Activated T-helper 1 cell treated with anti-CD3 and anti-CD28 coated beads, Interleukin-12 subunit alpha, Interleukin-12 subunit beta, Interleukin-2, Interleukin-4 antibody, amounts not matched to agents 30 ng/mL and 10 ng/mL and 1 ng/mL, durations not matched to agents 14 hours and 24 hours and 36 hours (primary cell): ENCODE measurements at regions not wholly inside any gene's neighbourhood (a gene's known extent, or its start where the extent isn't known, plus 50 kb on each side); places are given as distances from the start of the nearest gene placed in this dataset.

Source experiments
- DNase-seq: peaks from one replicate; pipeline ENCODE4 v3.0.0; 2021; ENCODE audit warnings: low spot score
- H3K27ac Mint-ChIP-seq: one replicate; pipeline ENCODE4 v1.8.0; 2021; ENCODE audit warnings: mild to moderate bottlenecking, mixed read lengths
- H3K27me3 Mint-ChIP-seq: one replicate; pipeline ENCODE4 v1.8.0; 2022; ENCODE audit warnings: mild to moderate bottlenecking, moderate library complexity, mixed read lengths; ENCODE audit not compliant: insufficient read depth
- H3K36me3 Mint-ChIP-seq: one replicate; pipeline ENCODE4 v1.8.0; 2021; ENCODE audit warnings: low read depth, mixed read lengths
- H3K4me1 Mint-ChIP-seq: one replicate; pipeline ENCODE4 v1.8.0; 2021; ENCODE audit warnings: low read depth, mixed read lengths
- H3K4me3 Mint-ChIP-seq: one replicate; pipeline ENCODE4 v1.8.0; 2021; ENCODE audit warnings: mild to moderate bottlenecking, moderate library complexity, mixed read lengths
- H3K9me3 Mint-ChIP-seq: one replicate; pipeline ENCODE4 v1.8.0; 2021; ENCODE audit warnings: mixed read lengths
- intact Hi-C: fragments of 100-400 bp; cut with micrococcal nuclease; formaldehyde crosslinking; loops from one replicate; pipeline ENCODE4 v1.15.1; 2024

DNA sequence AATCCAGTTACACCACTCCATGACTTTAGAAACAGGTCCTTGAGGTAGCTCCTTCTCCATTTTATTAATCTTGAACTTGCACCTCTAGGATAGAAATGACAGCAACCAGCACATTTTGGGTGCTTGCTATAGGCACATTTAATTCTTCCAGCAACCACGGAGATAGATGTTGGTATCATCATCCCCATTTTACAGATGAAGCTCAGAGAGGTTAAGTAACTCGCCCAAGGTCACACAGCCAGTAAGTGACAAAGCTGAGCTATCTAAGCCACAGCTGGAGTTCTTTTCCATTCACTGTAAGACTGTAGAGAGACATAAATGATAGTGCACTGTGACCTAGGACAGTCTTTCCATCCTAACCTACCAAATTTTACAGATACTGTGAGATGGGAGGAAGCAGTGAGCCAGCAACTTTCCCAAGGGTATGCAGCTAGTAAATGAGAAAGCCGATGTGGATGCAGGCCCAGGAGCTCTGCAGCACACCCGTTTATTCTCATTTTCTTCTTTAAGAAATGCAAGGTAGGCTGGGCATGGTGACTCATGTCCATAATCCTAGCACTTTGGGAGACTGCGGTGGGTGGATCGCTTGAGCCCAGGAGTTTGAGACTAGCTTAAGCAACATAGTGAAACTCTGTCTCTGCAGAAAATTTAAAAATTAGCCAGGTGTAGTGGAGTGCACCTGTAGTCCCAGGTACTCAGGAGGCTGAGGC is 103.2 kb downstream of the TBX5 start:
- Mint-ChIP-seq H3K27me3 (no peaks in the 10 kb centered on the region), H3K4me3 (no peak overlapping the region), H3K9me3 (no peaks in the 10 kb centered on the region), H3K36me3 (no peaks in the 10 kb centered on the region), H3K27ac (no peak overlapping the region), H3K4me1 (no peaks in the 10 kb centered on the region)
- intact Hi-C loops, result no loop called here
- no peak for DNase-seq

DNA sequence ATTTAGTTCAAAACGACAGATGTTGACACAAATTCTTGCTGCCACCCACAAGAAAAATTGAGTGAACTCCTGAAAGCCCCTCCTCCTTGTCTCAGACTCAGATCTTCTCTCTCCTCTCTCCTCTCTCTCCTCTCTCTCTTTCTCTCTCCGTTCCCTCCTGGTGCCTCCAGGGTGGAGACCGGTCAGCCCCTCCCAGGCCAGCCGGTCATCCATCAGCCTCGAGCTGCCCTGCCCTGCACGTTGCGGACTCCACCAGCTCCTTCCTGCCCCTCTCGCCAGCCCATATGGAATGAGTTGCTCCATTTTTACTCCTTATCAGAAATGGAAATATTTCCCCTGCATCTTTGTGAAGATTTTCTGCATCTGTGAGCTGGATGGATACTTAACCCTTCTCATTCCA is 103.8 kb downstream of the TBX5 start:
- Mint-ChIP-seq H3K27me3 (no peaks in the 10 kb centered on the region), H3K4me3 (no peak overlapping the region)

DNA sequence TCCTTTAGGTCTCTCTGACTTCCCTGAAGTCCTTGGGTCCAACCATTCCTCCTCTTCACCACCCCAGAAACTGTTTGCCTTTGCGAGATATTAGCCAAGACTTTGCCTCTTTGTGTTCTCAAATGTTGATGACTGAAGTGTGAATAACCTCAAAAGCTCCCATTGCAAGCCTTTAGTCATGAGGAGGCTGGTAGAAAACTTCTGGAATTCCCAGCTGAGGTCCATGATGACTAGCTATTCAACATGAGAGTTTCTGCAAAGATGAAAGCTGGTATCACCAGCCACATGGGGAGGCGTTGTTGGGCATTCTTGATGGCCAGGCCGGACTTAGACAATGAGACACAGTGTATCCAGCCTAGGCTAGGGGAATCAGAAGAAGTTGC is 111.7 kb downstream of the TBX5 start:
- Mint-ChIP-seq H3K4me1 (no peaks in the 10 kb centered on the region), H3K4me3 (no peak overlapping the region), H3K9me3 (no peaks in the 10 kb centered on the region), H3K27me3 (no peaks in the 10 kb centered on the region), H3K36me3 (no peaks in the 10 kb centered on the region), H3K27ac (no peak overlapping the region)
- DNase-seq, result no peak
- intact Hi-C loops, result no loop called here

More for the DNA sequence above, 103.8 kb downstream of the TBX5 start:
- DNase-seq, result no peak
- intact Hi-C loops, result no loop called here
- no peaks in the 10 kb centered on the region for H3K4me1 Mint-ChIP-seq
- H3K27ac Mint-ChIP-seq, result no peak overlapping the region
- H3K9me3 Mint-ChIP-seq, result no peaks in the 10 kb centered on the region
- H3K36me3 Mint-ChIP-seq, result no peaks in the 10 kb centered on the region

DNA sequence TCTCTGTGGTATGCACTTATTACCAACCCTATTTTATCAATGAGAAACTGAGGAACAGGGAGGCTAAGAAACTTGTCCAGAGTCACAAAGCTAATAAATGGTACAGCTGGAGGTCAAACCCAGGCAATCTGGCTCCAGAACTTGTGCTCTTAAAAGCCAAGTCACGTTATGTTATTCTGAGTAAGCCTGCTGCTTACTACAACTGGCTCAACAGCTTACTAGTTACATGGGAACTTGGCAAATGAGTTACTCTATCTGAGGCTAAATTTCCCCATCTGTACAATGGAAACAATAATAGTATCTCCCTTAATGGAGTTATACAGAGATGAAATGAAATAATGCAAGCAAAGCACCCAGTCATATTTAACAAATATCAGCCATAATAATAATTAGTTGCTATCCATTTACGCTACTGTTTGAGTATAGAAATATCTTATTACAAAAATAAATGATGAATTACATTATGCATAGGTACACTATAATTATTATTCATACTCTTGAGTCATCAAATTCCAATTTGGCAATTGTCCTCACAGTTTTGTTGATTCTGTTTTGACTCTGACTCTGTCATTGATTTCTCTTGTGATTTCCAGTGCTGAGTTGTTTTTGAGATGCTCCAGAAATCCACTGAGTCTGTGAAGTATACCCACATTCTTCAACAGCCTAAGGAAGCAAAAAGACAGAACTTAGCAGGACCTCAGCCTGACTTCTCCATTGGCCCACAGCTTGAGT is 112.2 kb downstream of the TBX5 start:
- Mint-ChIP-seq H3K27me3 (no peaks in the 10 kb centered on the region), H3K27ac (no peak overlapping the region), H3K4me1 (no peaks in the 10 kb centered on the region), H3K4me3 (no peak overlapping the region), H3K9me3 (no peaks in the 10 kb centered on the region), H3K36me3 (no peaks in the 10 kb centered on the region)
- intact Hi-C loops, result no loop called here
- no peak for DNase-seq

DNA sequence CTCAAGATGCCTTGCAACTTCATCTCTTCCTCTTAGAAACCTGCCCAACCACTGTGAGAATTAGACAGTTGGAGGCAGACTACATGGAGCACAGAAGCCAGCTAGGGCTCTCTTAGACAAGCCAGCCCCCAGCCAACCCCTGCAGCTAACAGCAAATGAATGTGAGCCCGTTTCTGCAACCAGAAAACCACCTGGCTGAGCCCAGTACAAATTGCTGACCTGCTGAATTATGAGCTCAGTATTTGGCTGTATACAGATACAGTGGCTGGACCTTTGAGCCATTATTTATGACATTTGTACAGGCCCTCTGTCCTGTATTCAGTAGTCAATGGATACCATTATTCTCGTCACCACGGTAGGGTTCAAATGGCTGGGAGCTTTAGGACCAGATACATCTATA is 112.9 kb downstream of the TBX5 start:
- H3K4me3 Mint-ChIP-seq, result no peak overlapping the region
- no peak overlapping the region for H3K27ac Mint-ChIP-seq
- H3K36me3 Mint-ChIP-seq, result no peaks in the 10 kb centered on the region
- intact Hi-C loops, result no loop called here
- H3K9me3 Mint-ChIP-seq, result no peaks in the 10 kb centered on the region
- no peaks in the 10 kb centered on the region for H3K27me3 Mint-ChIP-seq
- DNase-seq, result no peak
- no peaks in the 10 kb centered on the region for H3K4me1 Mint-ChIP-seq

DNA sequence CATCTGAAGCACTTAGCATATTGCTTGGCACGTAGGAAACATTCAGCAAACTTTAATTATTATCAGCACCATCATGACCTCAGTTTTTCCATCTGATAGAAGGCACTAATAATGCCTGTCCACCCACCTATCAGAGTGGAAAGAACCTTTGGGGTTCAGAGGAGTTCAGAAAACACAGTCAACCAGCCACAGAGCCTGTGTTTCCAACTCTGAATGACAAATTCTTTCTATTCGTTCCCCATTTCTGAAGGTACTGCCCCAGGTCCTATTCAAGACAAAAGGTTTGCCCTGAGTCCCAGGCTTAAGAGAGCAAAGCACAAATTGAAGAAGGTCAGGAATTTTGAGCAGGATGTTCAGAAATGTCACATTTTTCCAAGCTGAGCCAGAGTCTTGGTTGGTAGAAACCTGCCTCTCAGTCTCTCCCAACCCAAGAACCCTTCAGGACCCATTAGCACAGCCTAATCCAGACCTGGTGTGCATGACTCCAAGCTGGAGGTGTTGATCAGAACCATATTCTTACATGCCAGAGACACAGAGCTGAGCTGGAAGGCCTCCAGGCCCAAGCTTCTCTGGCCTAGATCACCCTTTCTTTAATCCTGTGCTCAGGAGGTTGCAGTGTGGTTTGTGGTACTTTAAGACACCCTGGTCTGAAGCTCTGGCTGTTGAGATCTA is 114.4 kb downstream of the TBX5 start:
- H3K4me3 Mint-ChIP-seq, result no peak overlapping the region

DNA sequence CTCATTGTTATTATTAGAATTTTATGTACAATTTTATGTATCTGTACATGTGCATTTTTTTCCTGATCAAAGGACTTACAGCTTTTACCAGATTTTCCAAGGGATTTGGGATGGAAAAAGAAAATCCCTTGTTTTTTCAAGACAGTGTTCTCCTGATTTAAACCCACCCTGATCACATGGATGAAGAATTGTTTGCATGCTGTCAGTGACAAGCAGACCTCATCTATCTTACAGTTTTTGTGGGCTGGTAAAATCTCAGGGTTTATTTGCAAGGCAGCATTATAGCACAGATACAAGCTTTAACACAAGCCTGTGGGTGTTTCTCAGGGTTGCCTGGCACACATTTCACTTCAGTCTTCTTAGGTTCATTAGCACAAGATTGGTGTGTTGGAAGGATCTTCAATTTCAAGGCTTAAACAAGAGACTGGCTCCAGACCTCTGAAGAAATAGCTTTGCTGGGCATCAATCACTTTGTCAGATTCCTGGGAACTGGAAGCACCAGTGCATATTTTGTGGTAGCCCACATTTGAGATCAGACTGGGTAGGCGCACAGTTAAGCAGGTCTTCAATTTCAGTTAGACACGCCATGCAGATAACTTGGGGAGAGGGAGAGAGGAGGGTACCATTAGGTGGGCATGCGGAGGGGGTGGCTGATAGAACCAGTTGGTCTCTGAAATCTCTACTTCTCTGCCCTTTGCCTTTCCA is 118.0 kb downstream of the TBX5 start:
- no peaks in the 10 kb centered on the region for H3K27me3 Mint-ChIP-seq
- intact Hi-C loops, result no loop called here
- H3K27ac Mint-ChIP-seq, result no peak overlapping the region
- DNase-seq, result no peak
- no peak overlapping the region for H3K4me3 Mint-ChIP-seq
- H3K9me3 Mint-ChIP-seq, result no peaks in the 10 kb centered on the region
- no peaks in the 10 kb centered on the region for H3K4me1 Mint-ChIP-seq
- no peaks in the 10 kb centered on the region for H3K36me3 Mint-ChIP-seq

More for the DNA sequence above, 114.4 kb downstream of the TBX5 start:
- intact Hi-C loops, result no loop called here
- no peaks in the 10 kb centered on the region for H3K4me1 Mint-ChIP-seq
- no peak overlapping the region for H3K27ac Mint-ChIP-seq
- DNase-seq, result no peak
- H3K27me3 Mint-ChIP-seq, result no peaks in the 10 kb centered on the region
- H3K9me3 Mint-ChIP-seq, result no peaks in the 10 kb centered on the region
- H3K36me3 Mint-ChIP-seq, result no peaks in the 10 kb centered on the region

DNA sequence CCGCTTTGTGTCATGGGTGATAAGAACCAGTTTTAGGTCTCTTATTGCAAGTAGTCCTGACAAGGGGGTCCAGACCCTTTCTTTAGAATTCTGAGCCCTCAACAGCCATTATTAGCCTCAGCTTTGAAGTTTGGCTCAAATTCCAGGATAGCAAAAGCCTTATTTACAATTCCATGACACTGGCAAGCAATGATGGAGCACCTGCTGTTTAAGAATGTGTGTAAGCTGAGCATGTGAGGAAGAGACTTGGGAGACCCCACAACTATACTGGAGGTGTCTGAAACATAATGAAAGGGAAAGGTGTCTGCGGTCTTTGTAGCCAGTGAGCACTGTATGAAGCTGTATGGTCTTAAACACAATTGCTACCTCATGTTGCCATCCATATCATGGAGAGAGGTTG is 119.8 kb downstream of the TBX5 start:
- H3K4me3 Mint-ChIP-seq, result no peak overlapping the region
- H3K4me1 Mint-ChIP-seq, result no peaks in the 10 kb centered on the region
- H3K27me3 Mint-ChIP-seq, result no peaks in the 10 kb centered on the region
- H3K9me3 Mint-ChIP-seq, result no peaks in the 10 kb centered on the region
- intact Hi-C loops, result no loop called here
- no peak for DNase-seq
- no peaks in the 10 kb centered on the region for H3K36me3 Mint-ChIP-seq
- no peak overlapping the region for H3K27ac Mint-ChIP-seq

DNA sequence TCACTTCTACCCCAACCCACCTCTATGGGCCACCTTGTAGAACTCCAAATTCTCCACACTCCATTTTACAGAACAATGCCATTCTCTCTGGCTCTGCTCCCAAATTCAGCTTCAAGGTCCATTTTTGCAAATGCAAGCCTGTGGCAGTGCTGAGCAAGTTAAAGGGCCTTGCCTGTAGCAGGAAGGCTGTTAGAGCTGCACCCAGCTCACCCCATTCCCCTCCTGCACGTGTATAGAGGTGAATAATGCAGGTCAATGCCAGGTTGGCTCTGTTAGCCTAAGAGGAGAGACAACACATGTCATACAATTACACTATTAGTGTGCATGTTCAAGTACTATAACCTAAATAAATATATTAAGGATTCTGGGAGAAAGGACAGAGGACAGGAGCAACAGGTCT is 120.4 kb downstream of the TBX5 start:
- H3K9me3 Mint-ChIP-seq, result no peaks in the 10 kb centered on the region
- no peaks in the 10 kb centered on the region for H3K4me1 Mint-ChIP-seq
- no peaks in the 10 kb centered on the region for H3K27me3 Mint-ChIP-seq
- H3K27ac Mint-ChIP-seq, result no peak overlapping the region
- intact Hi-C loops, result no loop called here
- DNase-seq, result no peak
- no peaks in the 10 kb centered on the region for H3K36me3 Mint-ChIP-seq
- no peak overlapping the region for H3K4me3 Mint-ChIP-seq

DNA sequence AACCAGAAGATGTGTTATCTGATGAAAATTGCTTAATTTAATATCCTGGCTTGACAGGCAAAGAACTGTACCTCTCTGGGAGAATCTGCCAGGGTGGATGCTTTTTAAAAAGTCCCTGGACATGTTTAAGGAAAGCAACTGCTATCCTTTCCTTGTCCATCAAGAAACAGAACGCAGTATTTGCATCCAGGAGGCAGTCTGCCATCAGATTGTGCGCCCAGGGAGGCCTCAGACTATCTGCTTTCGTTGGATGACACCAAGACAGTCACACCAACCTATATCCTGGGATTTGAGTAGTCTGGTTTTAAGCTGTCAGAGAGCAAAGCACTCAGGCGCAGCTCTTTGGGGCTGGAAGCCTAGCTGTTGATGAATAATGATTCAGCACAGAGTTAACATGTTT is 121.9 kb downstream of the TBX5 start:
- no peak for DNase-seq
- no peaks in the 10 kb centered on the region for H3K36me3 Mint-ChIP-seq
- H3K27ac Mint-ChIP-seq, result no peak overlapping the region
- H3K9me3 Mint-ChIP-seq, result no peaks in the 10 kb centered on the region
- no peaks in the 10 kb centered on the region for H3K27me3 Mint-ChIP-seq
- intact Hi-C loops, result no loop called here
- no peaks in the 10 kb centered on the region for H3K4me1 Mint-ChIP-seq
- no peak overlapping the region for H3K4me3 Mint-ChIP-seq

DNA sequence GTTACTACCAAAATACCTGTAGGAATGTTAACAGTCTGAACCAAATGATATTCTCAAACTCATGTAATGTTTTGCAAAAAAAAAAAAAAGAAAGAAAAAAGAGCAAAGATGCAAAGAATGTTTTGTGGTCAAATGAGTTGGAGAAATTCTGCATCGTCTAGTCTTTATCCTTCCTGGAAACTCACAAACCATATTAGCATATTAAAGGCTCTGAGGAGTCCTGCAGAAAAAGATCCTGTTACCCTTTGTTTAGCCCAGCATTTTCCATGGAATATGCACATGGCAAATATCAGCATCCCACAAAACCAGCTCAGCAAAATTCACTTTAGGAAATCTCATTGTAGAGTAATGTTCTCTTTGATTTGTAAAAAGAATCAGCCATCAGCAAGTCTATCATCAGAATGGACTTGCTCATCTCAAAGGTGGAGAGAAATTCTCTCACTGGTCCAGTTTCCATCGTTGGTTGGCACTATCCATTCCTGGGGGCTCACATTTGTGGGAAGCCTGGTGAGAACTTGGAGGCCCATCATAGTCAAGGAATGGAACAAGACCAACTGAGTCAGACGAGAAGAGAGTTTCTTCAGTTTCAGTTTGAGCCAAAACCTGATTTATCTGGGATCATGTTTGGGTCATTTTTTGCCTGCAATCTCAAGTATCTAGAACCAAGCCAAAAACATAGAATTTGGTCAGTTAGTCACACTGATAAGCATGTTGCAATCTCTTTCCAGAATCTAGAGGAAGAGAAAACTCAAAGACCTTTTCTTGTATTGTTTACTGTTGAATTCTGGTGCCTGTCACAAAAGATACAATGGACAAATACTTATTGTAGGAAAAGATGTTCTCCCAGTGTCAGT is 129.8 kb downstream of the TBX5 start:
- no peak for DNase-seq
- Mint-ChIP-seq H3K36me3 (no peaks in the 10 kb centered on the region), H3K4me3 (no peak overlapping the region), H3K4me1 (no peaks in the 10 kb centered on the region), H3K9me3 (no peaks in the 10 kb centered on the region), H3K27ac (no peak overlapping the region), H3K27me3 (no peaks in the 10 kb centered on the region)
- intact Hi-C loops, result no loop called here

DNA sequence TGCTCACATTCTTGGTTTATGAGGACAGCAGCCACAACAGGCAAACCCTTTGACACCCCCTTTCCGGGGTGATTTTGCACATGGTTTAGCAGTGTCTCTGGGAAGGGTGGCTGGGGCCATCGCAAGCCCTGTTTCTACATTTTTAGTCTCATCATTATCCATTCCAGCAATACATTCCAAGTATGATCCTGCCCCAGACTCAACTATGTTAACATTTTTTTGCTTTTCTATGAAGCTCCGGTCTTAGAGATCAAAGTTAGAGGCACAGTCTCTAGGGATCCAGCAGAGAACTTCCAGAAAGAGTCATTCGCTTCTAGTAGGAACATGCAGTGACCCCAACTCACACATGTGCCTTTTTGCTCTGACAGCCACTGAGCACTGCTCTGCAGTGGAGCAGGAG is 130.9 kb downstream of the TBX5 start:
- Mint-ChIP-seq H3K9me3 (no peaks in the 10 kb centered on the region), H3K27ac (no peak overlapping the region), H3K4me3 (no peak overlapping the region), H3K27me3 (peaks cover 3% of the 10 kb centered on the region), H3K36me3 (no peaks in the 10 kb centered on the region), H3K4me1 (no peaks in the 10 kb centered on the region)
- intact Hi-C loops, result no loop called here
- no peak for DNase-seq
